Panc1 (cell line): ENCODE measurements at regions not wholly inside any gene's neighbourhood (a gene's known extent, or its start where the extent isn't known, plus 50 kb on each side); places are given as distances from the start of the nearest gene placed in this dataset.

Source experiments
- ATAC-seq: fragments of 200-7000 bp; cut with Tn5 transposase; 2 replicates; pipeline ENCODE4 v1.9.1; 2020; ENCODE audit warnings: mild to moderate bottlenecking, moderate library complexity
- BruUV-seq: library from RNA; stranded (reverse); fragments of 400-500 nt; replicated peaks from 2 replicates; lab custom pipeline; 2021; lab: Mats Ljungman, UMichigan
- CTCF ChIA-PET: fragments of 300-600 bp; sonication (Branson Sonifier 250); formaldehyde crosslinking; loops from one replicate; lab custom pipeline; 2022; ENCODE audit warnings: antibody characterized with exemption; lab: Charles Lee
- POLR2A ChIA-PET: fragments of 300-600 bp; sonication (Branson Sonifier 250); formaldehyde crosslinking; loops from one replicate; lab custom pipeline; 2022; ENCODE audit warnings: antibody characterized with exemption; lab: Charles Lee
- DNase-seq: peaks from one replicate; pipeline ENCODE4 v3.0.0-alpha.2; 2010; ENCODE audit warnings: low read depth, low spot score
- H3K27ac ChIP-seq: 2 replicates; pipeline ENCODE4 v1.5.1; 2011; ENCODE audit warnings: mild to moderate bottlenecking, low read length, inconsistent platforms
- H3K27me3 ChIP-seq: fragments of 200-500 bp; sonication (Bioruptor generic); 2 replicates; pipeline ENCODE4 v1.6.0; 2014; ENCODE audit warnings: low read length, inconsistent platforms; ENCODE audit not compliant: control insufficient read depth, insufficient read depth
- H3K36me3 ChIP-seq: fragments of 200-500 bp; sonication (Bioruptor generic); 2 replicates; pipeline ENCODE4 v1.5.1; 2014; ENCODE audit warnings: inconsistent platforms, mild to moderate bottlenecking, low read length, moderate library complexity; ENCODE audit not compliant: control insufficient read depth, insufficient read depth
- H3K4me1 ChIP-seq: 2 replicates; pipeline ENCODE4 v1.5.1; 2011; ENCODE audit warnings: inconsistent platforms, mild to moderate bottlenecking, low read length, moderate library complexity; ENCODE audit not compliant: control insufficient read depth, insufficient read depth
- H3K4me3 ChIP-seq, 2 experiments: 2 replicates each; pipeline ENCODE4 v1.5.1; 2011 to 2012; ENCODE audit warnings: low read depth in 2 of 2, low read length in 2 of 2, mild to moderate bottlenecking in 2 of 2, inconsistent platforms in 1 of 2, moderate library complexity in 1 of 2
- H3K9me3 ChIP-seq: fragments of 200-500 bp; sonication (Bioruptor generic); 2 replicates; pipeline ENCODE4 v1.5.1; 2014; ENCODE audit warnings: low read depth, mild to moderate bottlenecking, inconsistent platforms, low read length, moderate library complexity; ENCODE audit not compliant: control insufficient read depth, insufficient read depth
- POLR2AphosphoS5 ChIP-seq: IDR thresholded peaks from 2 replicates; pipeline ENCODE4 v1.6.1; 2012; ENCODE audit warnings: mild to moderate bottlenecking, low read depth, low read length, moderate library complexity
- SIN3A ChIP-seq: IDR thresholded peaks from 2 replicates; pipeline ENCODE4 v1.6.1; 2012; ENCODE audit warnings: low read depth, mild to moderate bottlenecking, low read length, moderate library complexity, borderline replicate concordance; ENCODE audit not compliant: insufficient read depth
- TCF7L2 ChIP-seq: IDR thresholded peaks from 2 replicates; pipeline ENCODE4 v1.6.1; 2011; ENCODE audit warnings: mild to moderate bottlenecking, low read depth, low read length, inconsistent platforms
- in situ Hi-C: cut with HindIII; loops from 2 replicates; pipeline ENCODE4 v1.10.0; 2016; ENCODE audit warnings: low sequenced_read_pairs, low pct_unique_long_range_greater_than_20kb
- intact Hi-C: fragments of 100-400 bp; cut with micrococcal nuclease; formaldehyde crosslinking; loops from one replicate; pipeline ENCODE4 v1.10.0; 2022; ENCODE audit not compliant: unreplicated experiment
- TF ChIP-seq, protein P1 (sequence below), 2 experiments: IDR thresholded peaks; 2 replicates each; pipeline ENCODE4 v1.6.1; 2011 to 2012; ENCODE audit warnings: low read depth in 2 of 2, control low read depth in 1 of 2, low read length in 1 of 2, mild to moderate bottlenecking in 1 of 2, moderate library complexity in 1 of 2; ENCODE audit not compliant: insufficient read depth in 1 of 2
- TF ChIP-seq, protein P2 (sequence below): fragments of 450-650 bp; IDR thresholded peaks from 2 replicates; pipeline ENCODE4 v1.5.1; 2017; ENCODE audit warnings: mild to moderate bottlenecking

DNA sequence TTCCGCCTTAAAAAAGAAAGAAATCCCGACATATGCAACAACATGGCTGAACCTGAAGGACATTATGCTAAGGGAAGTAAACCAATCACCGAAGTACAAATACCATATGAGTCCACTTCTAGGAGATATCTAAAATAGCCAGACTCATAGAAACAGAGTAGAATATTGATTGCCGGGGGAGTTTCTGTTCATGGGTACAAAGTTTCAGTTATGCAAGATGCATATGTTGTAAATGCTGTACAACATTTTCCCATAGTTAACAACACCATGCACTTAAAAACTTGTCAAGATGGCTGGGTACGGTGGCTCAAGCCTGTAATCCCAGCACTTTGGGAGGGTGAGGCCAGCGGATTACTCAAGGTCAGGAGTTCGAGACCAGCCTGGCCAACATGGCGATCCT, 251.5 kb upstream of the EEF2KMT start:
- CTCF ChIA-PET: no interaction called here
- intact Hi-C loops: no loop called here
- no TSS peak for BruUV-seq

DNA sequence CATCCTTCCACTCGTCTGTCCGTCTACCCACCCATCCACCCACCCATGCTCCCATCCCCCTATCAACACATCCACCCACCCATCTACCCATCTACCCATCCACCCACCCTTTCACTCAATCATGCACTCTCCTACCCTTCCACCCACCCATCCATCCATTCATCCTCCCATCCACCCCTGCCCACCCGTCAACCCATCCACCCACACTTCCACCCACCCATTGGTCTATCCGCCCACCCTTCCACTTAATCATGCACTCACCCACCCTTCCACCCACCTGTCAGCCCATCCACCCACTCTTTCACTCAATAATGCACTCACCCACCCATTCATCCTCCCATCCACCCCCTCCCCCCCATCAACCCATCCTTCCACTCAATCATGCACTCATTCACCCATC, 250.0 kb upstream of the EEF2KMT start:
- no peak overlapping the region for H3K27ac ChIP-seq
- H3K36me3 ChIP-seq: no peaks in the 10 kb centered on the region
- in situ Hi-C loops: no loop called here
- H3K9me3 ChIP-seq: no peaks in the 10 kb centered on the region
- ChIA-PET CTCF (no interaction called here), POLR2A (no interaction called here)
- no peaks in the 10 kb centered on the region for H3K4me1 ChIP-seq
- no peak overlapping the region for H3K4me3 ChIP-seq
- intact Hi-C loops: no loop called here
- peaks cover 2% of the 10 kb centered on the region; the same call in 1 of the 2 replicates for H3K27me3 ChIP-seq
- BruUV-seq: no TSS peak
- no peak for TF ChIP-seq TCF7L2
- TF ChIP-seq, protein P1, sequence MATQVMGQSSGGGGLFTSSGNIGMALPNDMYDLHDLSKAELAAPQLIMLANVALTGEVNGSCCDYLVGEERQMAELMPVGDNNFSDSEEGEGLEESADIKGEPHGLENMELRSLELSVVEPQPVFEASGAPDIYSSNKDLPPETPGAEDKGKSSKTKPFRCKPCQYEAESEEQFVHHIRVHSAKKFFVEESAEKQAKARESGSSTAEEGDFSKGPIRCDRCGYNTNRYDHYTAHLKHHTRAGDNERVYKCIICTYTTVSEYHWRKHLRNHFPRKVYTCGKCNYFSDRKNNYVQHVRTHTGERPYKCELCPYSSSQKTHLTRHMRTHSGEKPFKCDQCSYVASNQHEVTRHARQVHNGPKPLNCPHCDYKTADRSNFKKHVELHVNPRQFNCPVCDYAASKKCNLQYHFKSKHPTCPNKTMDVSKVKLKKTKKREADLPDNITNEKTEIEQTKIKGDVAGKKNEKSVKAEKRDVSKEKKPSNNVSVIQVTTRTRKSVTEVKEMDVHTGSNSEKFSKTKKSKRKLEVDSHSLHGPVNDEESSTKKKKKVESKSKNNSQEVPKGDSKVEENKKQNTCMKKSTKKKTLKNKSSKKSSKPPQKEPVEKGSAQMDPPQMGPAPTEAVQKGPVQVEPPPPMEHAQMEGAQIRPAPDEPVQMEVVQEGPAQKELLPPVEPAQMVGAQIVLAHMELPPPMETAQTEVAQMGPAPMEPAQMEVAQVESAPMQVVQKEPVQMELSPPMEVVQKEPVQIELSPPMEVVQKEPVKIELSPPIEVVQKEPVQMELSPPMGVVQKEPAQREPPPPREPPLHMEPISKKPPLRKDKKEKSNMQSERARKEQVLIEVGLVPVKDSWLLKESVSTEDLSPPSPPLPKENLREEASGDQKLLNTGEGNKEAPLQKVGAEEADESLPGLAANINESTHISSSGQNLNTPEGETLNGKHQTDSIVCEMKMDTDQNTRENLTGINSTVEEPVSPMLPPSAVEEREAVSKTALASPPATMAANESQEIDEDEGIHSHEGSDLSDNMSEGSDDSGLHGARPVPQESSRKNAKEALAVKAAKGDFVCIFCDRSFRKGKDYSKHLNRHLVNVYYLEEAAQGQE (IDR thresholded peaks at IDR 0.05; ENCODE audit: insufficient read depth in 1 of 2, low read depth in 2 of 2, low read length in 1 of 2): no peak
- TF ChIP-seq SIN3A: no peak
- TF ChIP-seq, protein P2, sequence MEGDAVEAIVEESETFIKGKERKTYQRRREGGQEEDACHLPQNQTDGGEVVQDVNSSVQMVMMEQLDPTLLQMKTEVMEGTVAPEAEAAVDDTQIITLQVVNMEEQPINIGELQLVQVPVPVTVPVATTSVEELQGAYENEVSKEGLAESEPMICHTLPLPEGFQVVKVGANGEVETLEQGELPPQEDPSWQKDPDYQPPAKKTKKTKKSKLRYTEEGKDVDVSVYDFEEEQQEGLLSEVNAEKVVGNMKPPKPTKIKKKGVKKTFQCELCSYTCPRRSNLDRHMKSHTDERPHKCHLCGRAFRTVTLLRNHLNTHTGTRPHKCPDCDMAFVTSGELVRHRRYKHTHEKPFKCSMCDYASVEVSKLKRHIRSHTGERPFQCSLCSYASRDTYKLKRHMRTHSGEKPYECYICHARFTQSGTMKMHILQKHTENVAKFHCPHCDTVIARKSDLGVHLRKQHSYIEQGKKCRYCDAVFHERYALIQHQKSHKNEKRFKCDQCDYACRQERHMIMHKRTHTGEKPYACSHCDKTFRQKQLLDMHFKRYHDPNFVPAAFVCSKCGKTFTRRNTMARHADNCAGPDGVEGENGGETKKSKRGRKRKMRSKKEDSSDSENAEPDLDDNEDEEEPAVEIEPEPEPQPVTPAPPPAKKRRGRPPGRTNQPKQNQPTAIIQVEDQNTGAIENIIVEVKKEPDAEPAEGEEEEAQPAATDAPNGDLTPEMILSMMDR: no peak
- no peak for TF ChIP-seq POLR2AphosphoS5
- ATAC-seq (no peak), DNase-seq (no peak)

More for the DNA sequence above, 251.5 kb upstream of the EEF2KMT start:
- DNase-seq (no peak), ATAC-seq (no peak)
- Histone ChIP-seq H3K27ac (no peak overlapping the region), H3K4me3 (no peak overlapping the region), H3K36me3 (no peaks in the 10 kb centered on the region), H3K4me1 (no peaks in the 10 kb centered on the region), H3K27me3 (no peaks in the 10 kb centered on the region; the same call in 1 of the 2 replicates), H3K9me3 (no peaks in the 10 kb centered on the region)
- POLR2A ChIA-PET: no interaction called here
- in situ Hi-C loops: no loop called here
- no peak for TF ChIP-seq SIN3A
- TF ChIP-seq, protein P1 (IDR thresholded peaks at IDR 0.05; ENCODE audit: insufficient read depth in 1 of 2, low read depth in 2 of 2, low read length in 1 of 2): no peak
- TF ChIP-seq, protein P2: no peak
- no peak for TF ChIP-seq TCF7L2
- TF ChIP-seq POLR2AphosphoS5: no peak
